NOMO-1 treated with DMSO at 0.1 percent for 48 hours (cell line): ENCODE measurements at regions not wholly inside any gene's neighbourhood (a gene's known extent, or its start where the extent isn't known, plus 50 kb on each side); places are given as distances from the start of the nearest gene placed in this dataset.
"Not testable (repeated sequence)": the region's sequence is repeated elsewhere in the genome, so short reads cannot be mapped to it uniquely, and the experiment has no call there.

Source experiments
- DNase-seq: peaks from one replicate; lab custom pipeline; 2025; ENCODE audit not compliant: unreplicated experiment; lab: John Stamatoyannopoulos, UW

- no peak for DNase-seq
These were observed 63.1 kb downstream of the MATN1 start for GRCh38 chr1:30660241-30660640.

DNA sequence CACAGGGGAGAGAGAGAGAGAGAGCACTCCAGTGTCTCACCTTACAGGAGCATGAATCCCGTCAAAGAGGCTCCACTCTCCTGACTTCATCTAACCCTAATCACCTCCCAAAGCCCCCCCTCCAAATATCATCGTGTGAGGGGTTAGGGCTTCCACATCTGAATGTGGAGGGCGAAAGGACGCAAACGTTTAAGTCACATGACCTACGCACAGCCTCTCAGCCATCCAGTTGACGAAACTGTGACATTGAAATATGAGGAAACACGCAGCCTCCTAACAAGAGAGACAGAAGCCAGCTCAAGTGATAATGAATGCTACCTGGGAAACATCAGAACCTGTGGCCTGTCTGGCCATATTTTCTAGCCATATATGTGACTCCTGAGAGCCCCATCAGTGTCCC is 63.7 kb downstream of the MATN1 start:
- no peak for DNase-seq

- DNase-seq: not testable (repeated sequence)
These were observed 65.0 kb downstream of the MATN1 start for GRCh38 chr1:30658375-30658774.

GRCh38 chr1:30658014-30658336 is 65.4 kb downstream of the MATN1 start:
- DNase-seq: no peak

DNA sequence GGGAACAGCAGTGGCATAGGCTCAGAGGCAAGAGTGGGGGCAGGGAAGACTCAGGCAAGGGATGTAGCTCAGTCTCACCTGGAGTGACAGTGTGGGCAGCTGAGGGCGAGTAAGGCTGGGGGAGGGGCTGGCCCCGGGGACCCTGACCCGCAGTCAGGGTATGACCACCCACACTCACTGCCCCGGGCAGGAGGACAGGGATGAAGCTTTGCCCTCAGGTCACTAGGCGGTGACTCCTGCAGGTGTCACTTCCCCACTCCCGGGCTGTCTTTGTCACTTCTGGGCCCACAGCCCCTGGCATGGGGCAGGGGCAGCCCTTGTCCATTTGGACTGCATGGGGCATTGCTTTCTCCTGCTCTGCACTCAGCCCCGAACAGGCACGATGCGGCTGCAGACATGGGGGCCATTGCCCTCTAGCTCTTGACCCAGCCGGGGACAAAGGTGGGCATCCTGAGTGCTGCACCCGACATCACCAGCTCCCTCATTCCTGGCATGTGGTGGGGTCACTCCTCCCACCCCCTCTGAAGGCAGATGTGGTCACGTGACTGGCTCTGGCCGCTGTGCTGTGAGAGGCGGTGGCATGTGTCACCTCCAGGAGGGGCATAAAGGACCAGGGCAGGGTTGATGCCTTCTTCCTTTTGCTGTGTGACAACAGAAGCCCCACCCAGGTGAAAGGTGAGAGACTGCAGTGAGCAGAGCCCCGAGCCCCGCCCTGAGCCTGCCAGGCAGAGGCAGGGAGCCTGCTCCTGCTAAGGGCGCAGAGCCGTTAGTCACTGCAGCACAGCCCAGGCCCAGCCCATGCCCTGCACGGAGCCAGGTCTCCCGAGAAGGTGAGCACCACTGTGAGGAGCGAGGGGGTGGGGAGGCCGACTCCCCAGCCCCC is 66.0 kb downstream of the MATN1 start:
- no peak for DNase-seq

- DNase-seq: no peak
These were observed 67.0 kb downstream of the MATN1 start for GRCh38 chr1:30656171-30656940.

DNA sequence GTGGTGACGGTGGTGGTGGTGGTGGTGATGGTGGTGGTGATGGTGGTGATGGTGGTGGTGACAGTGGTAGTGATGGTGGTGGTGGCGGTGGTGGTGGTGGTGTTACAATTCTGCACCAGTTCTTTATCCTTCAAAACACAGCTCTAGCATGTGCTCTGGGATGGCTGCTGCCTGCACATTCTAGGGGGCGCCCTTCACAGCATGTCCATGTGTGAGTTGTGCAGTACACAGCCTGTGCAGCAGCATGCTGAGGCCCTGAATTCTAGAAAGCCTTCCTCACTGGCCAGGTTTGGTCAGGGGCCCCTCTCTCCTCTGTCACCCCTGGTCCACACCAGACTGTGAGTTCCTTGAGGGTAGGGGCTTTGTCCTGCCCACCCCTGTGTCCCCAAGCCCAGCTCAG is 67.7 kb downstream of the MATN1 start:
- DNase-seq: no peak

- DNase-seq: no peak
These were observed 69.2 kb downstream of the MATN1 start for GRCh38 chr1:30654188-30654587.

DNA sequence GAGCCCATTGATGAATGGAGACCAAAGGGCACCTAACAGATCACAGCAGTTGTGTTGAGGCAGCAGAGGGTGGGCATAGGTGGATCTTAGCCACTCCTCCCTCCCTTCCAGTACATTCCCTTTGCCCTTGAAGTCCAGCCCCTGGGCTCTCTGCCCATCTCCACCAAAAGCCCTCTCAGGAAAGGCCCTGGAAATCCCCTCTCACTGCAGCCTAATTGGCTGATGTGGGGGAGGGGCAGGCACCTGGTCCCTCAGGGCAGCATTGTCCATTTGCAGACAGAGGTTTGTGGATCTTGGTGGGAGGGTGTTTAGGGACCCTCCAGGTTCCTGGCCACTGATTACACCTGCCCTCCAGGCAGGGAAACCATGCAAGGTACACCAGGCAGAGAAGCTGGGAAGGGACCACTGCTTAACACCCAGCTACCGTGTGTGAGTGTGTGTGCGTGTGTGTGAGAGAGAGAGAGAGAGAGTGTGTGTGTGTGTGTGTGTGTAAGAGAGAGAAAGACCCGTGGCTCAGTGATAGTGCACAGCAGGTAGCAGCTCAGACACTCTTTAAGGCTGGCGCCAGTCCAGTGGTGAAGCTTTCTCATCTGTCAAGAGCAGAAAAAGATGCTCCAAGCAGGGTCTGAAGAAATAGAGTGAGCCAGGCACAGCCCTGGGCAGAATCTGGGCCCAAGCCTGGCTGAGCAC is 71.1 kb downstream of the MATN1 start:
- DNase-seq: no peak

GRCh38 chr1:30651395-30651794 is 72.0 kb downstream of the MATN1 start:
- not testable (repeated sequence) for DNase-seq

- DNase-seq: no peak
These were observed 72.4 kb downstream of the MATN1 start for GRCh38 chr1:30650968-30651320.

DNA sequence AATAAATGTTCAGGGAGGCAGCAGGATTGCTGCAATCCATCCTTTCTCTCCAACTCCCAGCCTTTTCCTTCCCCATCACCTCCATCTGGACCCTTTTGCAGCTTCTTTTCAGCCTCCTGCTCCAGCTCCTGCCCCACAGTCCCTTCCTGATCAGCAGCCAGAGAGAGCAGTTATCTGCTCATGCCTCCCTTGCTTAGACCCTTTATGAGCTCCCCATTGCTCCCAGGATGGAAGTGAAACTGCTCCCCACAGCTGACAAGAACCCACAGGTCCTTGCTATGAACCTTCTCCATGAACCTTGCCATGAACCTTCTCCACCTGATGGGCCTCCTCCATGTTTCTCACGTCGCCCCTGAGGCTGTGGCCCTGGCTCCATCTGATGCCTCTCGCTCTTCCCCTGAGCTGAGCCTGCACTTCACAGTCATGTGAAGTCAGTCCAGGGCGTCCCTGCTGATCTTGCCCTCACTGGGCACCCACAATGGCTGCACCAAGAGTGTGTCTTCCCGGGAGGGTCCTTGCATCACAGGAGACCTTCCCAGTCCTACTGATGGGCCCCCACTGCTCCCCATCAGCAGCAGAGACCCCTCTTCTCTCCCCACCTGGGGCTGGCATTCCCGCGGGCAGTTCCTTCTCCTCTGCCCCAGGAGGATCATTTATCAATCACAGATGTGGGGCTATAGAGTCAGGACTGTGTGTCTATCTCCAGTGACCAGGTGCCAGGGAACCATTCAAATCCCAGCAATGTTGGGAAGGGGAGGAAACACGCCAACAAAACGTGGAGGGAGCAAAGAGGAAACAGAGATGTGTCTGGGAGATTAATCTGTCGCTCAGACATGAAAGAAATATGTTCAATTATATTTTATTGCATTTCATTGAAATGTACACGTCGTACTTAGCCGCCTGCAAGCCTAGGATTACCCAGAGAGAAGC is 73.1 kb downstream of the MATN1 start:
- no peak for DNase-seq

GRCh38 chr1:30649321-30649991 is 73.9 kb downstream of the MATN1 start:
- DNase-seq: no peak

DNA sequence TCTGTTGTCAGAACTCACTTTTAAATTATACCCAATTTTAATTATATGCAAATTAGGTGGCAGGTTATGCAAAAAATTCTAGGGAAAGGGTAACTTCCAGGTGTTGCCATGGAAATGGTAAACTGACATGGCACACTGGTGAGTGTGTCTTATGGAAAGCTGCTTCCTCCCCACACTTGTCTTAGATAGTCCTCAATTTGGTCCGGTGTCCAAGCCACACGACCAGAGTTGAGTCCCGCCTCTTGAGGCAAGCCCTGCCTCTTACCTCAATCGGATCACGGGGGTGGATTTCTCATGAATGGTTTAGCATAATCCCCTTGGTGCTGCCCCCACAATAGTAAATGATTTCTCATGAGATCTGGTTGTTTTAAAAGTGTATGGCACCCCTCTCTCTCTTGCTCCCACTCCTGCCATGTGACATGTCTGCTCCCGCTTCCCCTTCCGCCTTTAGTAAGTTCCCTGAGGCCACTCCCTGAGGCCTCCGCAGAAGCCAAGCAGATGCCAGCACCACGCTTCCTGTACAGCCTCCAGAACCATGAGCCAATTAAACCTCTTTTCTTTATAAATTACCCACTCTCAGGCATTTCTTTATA is 74.9 kb downstream of the MATN1 start:
- DNase-seq: no peak

DNA sequence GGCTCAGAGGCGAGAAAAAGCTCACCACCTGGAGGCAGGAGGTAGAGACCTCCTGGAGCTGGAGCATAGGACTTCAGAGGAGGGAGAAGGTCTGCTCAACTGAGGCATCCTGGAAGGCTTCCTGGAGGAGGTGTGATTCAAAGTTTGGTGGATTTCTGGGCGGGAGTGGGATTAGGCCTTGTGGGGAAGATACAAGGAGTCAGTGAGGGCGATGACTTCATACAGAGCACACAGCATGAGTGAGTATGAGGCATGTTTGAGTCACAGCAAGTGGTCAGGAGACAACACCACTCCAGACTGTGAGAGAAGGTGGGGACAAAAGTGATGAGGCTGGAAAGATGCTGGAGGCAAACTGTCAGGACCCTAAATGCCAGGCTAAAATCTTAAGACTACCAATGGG is 77.6 kb downstream of the MATN1 start:
- DNase-seq: no peak

- DNase-seq: no peak
These were observed 80.8 kb downstream of the MATN1 start for GRCh38 chr1:30642391-30643120.

DNA sequence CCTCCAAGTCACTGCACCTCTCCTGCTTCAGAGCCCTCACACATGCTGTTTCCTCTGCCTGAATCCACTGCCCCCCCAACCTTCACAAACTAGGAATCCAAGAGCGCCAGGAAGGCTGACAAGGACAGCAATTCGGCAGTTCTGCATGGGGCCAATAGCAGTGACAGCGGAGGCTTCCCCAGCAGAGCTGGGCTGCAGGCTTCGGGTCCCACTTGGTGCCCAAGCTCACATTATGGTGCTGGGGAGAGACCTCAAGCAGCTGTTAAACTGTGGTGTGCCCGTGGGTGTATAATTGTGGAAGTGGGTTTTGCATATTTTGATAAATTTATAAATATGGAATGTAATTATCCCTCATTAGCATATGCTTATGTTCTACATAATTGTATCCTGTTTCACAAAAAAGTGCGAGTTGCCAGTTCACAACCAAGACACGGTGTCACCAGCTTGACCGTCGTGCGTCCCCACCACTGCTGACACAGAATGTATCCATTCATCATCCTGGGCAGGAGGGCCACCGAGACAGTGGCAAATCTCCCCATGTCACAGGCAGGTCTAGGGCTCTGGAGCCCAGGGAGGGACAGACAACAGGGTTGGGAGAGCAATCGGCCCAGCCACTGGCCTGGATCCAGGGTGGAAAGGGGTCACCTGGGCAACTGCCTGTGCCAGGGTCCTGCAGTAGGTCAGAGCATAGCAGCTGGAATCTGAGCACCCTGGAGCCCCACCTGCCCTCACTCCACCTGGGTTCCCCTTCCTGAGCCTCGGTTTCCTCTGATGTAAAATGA is 81.6 kb downstream of the MATN1 start:
- no peak for DNase-seq

DNA sequence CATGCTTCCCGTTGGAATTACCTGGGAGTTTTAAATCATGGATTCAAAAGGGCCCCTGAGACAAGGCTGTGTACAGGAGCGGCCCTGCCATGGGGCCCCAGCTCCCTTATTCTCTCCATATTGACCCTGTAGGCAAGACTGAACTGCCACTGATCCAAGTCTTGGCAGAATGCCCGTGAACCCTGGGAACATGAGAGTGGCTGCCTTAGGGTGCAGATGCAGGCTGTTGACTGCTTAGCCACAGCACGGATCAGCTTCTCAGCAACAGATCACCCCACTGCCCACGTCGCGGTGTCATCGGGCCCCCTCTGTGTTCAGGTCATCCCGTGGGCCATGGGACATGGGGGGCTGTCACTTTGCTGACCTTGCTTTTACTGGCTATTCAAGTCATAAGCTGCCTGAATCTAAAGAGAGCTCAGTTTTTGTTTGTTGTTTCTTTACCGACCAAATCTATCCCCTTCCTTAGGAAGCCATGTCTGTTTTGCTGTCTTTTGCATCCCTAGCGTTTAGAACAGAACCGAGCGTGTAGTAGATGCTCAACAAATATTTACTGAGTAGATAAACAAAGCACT is 83.4 kb downstream of the MATN1 start:
- no peak for DNase-seq
